ENCODE measurements at regions not wholly inside any gene's neighbourhood (a gene's known extent, or its start where the extent isn't known, plus 50 kb on each side); places are given as distances from the start of the nearest gene placed in this dataset.

DNA sequence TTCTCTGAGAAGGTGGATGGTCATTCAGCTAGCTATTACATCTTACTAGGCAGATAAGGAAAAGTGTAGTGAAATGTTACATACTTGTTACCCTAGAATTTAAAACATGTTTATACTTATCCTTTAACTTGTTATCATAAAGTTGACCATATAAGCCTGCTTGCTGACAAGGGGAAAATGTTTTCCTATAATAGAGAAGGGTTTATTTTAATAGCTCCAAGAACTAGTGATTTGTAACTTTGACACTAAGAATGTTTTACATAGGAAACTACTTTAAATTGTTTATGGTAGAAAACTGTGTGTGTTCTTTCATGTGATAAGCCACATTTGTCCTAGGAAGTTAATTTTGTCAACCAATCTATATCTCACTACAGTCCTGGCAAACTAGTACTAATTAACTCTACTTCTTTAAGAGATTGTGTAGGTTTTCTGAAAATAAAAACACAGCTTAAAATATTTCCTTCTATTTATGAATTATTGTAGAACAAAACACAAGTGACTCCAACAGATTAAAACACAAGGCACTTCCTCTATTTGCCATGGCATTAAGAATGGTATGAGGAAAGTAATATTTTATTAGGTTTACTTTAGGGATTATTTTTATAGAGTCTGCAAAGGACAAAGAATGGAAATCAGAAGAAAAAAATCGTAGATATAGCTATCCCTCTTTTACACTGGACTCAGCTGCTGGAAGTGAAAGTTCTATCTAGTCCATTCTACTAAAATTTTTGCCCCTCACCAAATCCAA is 233.3 kb upstream of the NBEA start:
- ChIA-PET CTCF (no interaction called here), POLR2A (no interaction called here)
- H3K27ac ChIP-seq (ENCODE audit: insufficient read depth, low read depth, low read length): no peak overlapping the region
- H2AFZ ChIP-seq (ENCODE audit: low read depth, low read length): no peak overlapping the region
- FAIRE-seq: no peak
- H3K36me3 ChIP-seq (ENCODE audit: control insufficient read depth in 2 of 2, extremely low read depth in 1 of 2, insufficient read depth in 2 of 2, low read length in 2 of 2): no peaks in the 10 kb centered on the region
- no peak overlapping the region for H3K4me2 ChIP-seq (ENCODE audit: insufficient read depth, low read length)
- BruUV-seq (replicated peaks): no TSS peak
- H3K79me2 ChIP-seq (ENCODE audit: control insufficient read depth, insufficient read depth, low read length): no peaks in the 10 kb centered on the region
- no peaks in the 10 kb centered on the region for H3K9me1 ChIP-seq (replicated peaks; ENCODE audit: control insufficient read depth, extremely low read depth, insufficient read depth, low read length)
- dilution Hi-C loops (cut with MboI; ENCODE audit: extremely low pct_ligation_motif_present, low sequenced_read_pairs): no loop called here
- H3K4me3 ChIP-seq (replicated peaks in 1 of 3; ENCODE audit: insufficient read depth in 1 of 3, low read depth in 1 of 3, low read length in 3 of 3): no peak overlapping the region
- H3K4me1 ChIP-seq (ENCODE audit: control insufficient read depth, extremely low read depth, insufficient read depth, low read length): no peaks in the 10 kb centered on the region
- H3K27me3 ChIP-seq (ENCODE audit: control insufficient read depth in 2 of 2, insufficient read depth in 2 of 2, low read length in 2 of 2): no peaks in the 10 kb centered on the region
- no peak overlapping the region for H3K9ac ChIP-seq (replicated peaks; ENCODE audit: extremely low read depth, insufficient read depth, low read length)
- intact Hi-C loops (cut with micrococcal nuclease): no loop called here
- TF ChIP-seq POLR2A (IDR thresholded peaks at IDR 0.05; ENCODE audit: low read depth, low read length): no peak
- TF ChIP-seq EZH2 (IDR thresholded peaks at IDR 0.05; ENCODE audit: borderline replicate concordance, low read depth, low read length, severe bottlenecking): no peak
- no peak for TF ChIP-seq FOS (IDR thresholded peaks at IDR 0.05; ENCODE audit: borderline replicate concordance, insufficient read depth, low read length)
- no peak for TF ChIP-seq POLR2AphosphoS5 (IDR thresholded peaks at IDR 0.05; ENCODE audit: insufficient read depth, low read depth, low read length)
- H4K20me1 ChIP-seq (replicated peaks; ENCODE audit: control insufficient read depth, extremely low read depth, insufficient read depth, low read length): no peaks in the 10 kb centered on the region
- no peaks in the 10 kb centered on the region for H3K9me3 ChIP-seq (replicated peaks; ENCODE audit: control insufficient read depth, insufficient read depth, low read length)
- no peak for DNase-seq (ENCODE audit: low read depth, low spot score)

DNA sequence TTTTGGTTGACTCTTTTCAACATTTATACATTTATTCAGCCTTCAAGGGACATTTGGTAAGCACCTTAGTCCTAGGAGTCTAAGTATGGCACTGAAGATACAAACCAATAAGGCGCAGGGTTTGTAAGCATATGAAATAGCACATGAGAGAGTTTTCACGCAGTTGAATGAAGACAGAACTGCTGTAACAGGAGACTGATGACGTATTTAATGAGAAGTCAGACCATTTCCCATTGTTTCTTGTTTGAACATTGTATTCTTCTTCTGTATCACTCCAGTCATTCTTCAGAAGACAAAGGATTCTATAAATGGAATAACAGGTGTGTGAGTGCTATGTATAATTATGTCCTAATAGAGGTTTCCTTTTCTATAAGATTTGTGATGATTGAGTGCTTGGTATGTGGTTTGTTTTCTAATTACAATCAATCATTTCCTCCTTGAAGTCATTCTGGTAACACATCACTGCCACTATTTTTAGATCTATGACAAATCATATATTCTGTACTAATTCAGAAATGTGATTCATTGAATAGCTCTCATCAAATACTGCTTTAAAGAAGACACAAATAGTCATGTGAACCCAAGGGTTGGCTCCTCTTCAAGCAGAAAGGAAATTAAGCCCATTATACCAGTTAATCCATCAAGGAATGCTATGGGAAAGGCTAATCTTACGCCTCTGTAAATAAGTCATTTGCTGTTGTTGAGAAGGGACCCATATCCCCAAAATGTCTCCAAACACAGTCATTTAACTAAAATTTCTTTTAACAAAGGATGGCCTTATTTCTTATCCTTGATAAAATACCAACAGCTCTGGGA is 222.8 kb upstream of the NBEA start:
- no peaks in the 10 kb centered on the region for H3K9me1 ChIP-seq (replicated peaks; ENCODE audit: control insufficient read depth, extremely low read depth, insufficient read depth, low read length)
- dilution Hi-C loops (cut with MboI; ENCODE audit: extremely low pct_ligation_motif_present, low sequenced_read_pairs): no loop called here
- intact Hi-C loops (cut with micrococcal nuclease): no loop called here
- CTCF ChIA-PET: no interaction called here
- POLR2A ChIA-PET: no interaction called here
- no peak overlapping the region for H3K4me3 ChIP-seq (replicated peaks in 1 of 3; ENCODE audit: insufficient read depth in 1 of 3, low read depth in 1 of 3, low read length in 3 of 3)
- H2AFZ ChIP-seq (ENCODE audit: low read depth, low read length): no peak overlapping the region
- no peaks in the 10 kb centered on the region for H4K20me1 ChIP-seq (replicated peaks; ENCODE audit: control insufficient read depth, extremely low read depth, insufficient read depth, low read length)
- H3K27ac ChIP-seq (ENCODE audit: insufficient read depth, low read depth, low read length): peak overlapping the region; percentile 34
- no peak overlapping the region for H3K9ac ChIP-seq (replicated peaks; ENCODE audit: extremely low read depth, insufficient read depth, low read length)
- DNase-seq (ENCODE audit: low read depth, low spot score) (peak; percentile 13), FAIRE-seq (no peak)
- no peaks in the 10 kb centered on the region for H3K9me3 ChIP-seq (replicated peaks; ENCODE audit: control insufficient read depth, insufficient read depth, low read length)
- TF ChIP-seq JUN (IDR thresholded peaks at IDR 0.05; ENCODE audit: borderline replicate concordance, insufficient read depth, insufficient read length, low read depth): peak; percentile 83
- no peak for TF ChIP-seq POLR2A (IDR thresholded peaks at IDR 0.05; ENCODE audit: low read depth, low read length)
- TF ChIP-seq MYC (IDR thresholded peaks at IDR 0.05; ENCODE audit: low read depth, low read length): no peak
- no TSS peak for BruUV-seq (replicated peaks)
- H3K27me3 ChIP-seq (ENCODE audit: control insufficient read depth in 2 of 2, insufficient read depth in 2 of 2, low read length in 2 of 2): no peaks in the 10 kb centered on the region
- no peak overlapping the region for H3K4me2 ChIP-seq (ENCODE audit: insufficient read depth, low read length)
- H3K4me1 ChIP-seq (ENCODE audit: control insufficient read depth, extremely low read depth, insufficient read depth, low read length): peaks cover 2% of the 10 kb centered on the region
- H3K36me3 ChIP-seq (ENCODE audit: control insufficient read depth in 2 of 2, extremely low read depth in 1 of 2, insufficient read depth in 2 of 2, low read length in 2 of 2): no peaks in the 10 kb centered on the region
- no peaks in the 10 kb centered on the region for H3K79me2 ChIP-seq (ENCODE audit: control insufficient read depth, insufficient read depth, low read length)
